GM18502 (cell line): ENCODE measurements at regions not wholly inside any gene's neighbourhood (a gene's known extent, or its start where the extent isn't known, plus 50 kb on each side); places are given as distances from the start of the nearest gene placed in this dataset.
"Not testable (repeated sequence)": the region's sequence is repeated elsewhere in the genome, so short reads cannot be mapped to it uniquely, and the experiment has no call there.

Experiments used
- ATAC-seq: cut with Tn5 transposase; IDR thresholded peaks from one replicate; pipeline ENCODE4 v1.9.1; 2021; ENCODE audit warnings: mild to moderate bottlenecking; ENCODE audit not compliant: unreplicated experiment, poor library complexity

- not testable (repeated sequence) for ATAC-seq
Observed at GRCh38 chr2:39879001-39879400, 99.9 kb upstream of the THUMPD2 start.

GRCh38 chr2:39875914-39876267, 96.8 kb upstream of the THUMPD2 start:
- ATAC-seq, result no peak

GRCh38 chr2:39875182-39875913, 96.3 kb upstream of the THUMPD2 start:
- no peak for ATAC-seq

GRCh38 chr2:39874236-39874635, 95.2 kb upstream of the THUMPD2 start:
- ATAC-seq, result no peak

GRCh38 chr2:39873586-39873985, 94.5 kb upstream of the THUMPD2 start:
- no peak for ATAC-seq

GRCh38 chr2:39872748-39873147, 93.7 kb upstream of the THUMPD2 start:
- no peak for ATAC-seq

- ATAC-seq, result no peak
Observed at GRCh38 chr2:39871291-39871761, 92.3 kb upstream of the THUMPD2 start.

- no peak for ATAC-seq
Observed at GRCh38 chr2:39870871-39871270, 91.8 kb upstream of the THUMPD2 start.

- no peak for ATAC-seq
Observed at GRCh38 chr2:39867268-39867667, 88.2 kb upstream of the THUMPD2 start.

- ATAC-seq, result no peak
Observed at GRCh38 chr2:39865751-39866150, 86.7 kb upstream of the THUMPD2 start.

- not testable (repeated sequence) for ATAC-seq
Observed at GRCh38 chr2:39863672-39864071, 84.6 kb upstream of the THUMPD2 start.

- ATAC-seq, result no peak
Observed at GRCh38 chr2:39860538-39860937, 81.5 kb upstream of the THUMPD2 start.

- no peak for ATAC-seq
Observed at GRCh38 chr2:39858677-39859076, 79.6 kb upstream of the THUMPD2 start.

- ATAC-seq, result no peak
Observed at GRCh38 chr2:39855856-39856255, 76.8 kb upstream of the THUMPD2 start.

- no peak for ATAC-seq
Observed at GRCh38 chr2:39854771-39855170, 75.7 kb upstream of the THUMPD2 start.

- no peak for ATAC-seq
Observed at GRCh38 chr2:39852831-39853230, 73.8 kb upstream of the THUMPD2 start.

GRCh38 chr2:39851651-39852110, 72.6 kb upstream of the THUMPD2 start:
- no peak for ATAC-seq

- no peak for ATAC-seq
Observed at GRCh38 chr2:39851251-39851650, 72.2 kb upstream of the THUMPD2 start.

GRCh38 chr2:39849982-39850526, 71.0 kb upstream of the THUMPD2 start:
- no peak for ATAC-seq

- ATAC-seq, result no peak
Observed at GRCh38 chr2:39849064-39849463, 70.0 kb upstream of the THUMPD2 start.

- ATAC-seq, result no peak
Observed at GRCh38 chr2:39845460-39846146, 66.5 kb upstream of the THUMPD2 start.
